CD8-positive, alpha-beta memory T cell (primary cell): ENCODE measurements at regions not wholly inside any gene's neighbourhood (a gene's known extent, or its start where the extent isn't known, plus 50 kb on each side); places are given as distances from the start of the nearest gene placed in this dataset.
"Not testable (repeated sequence)": the region's sequence is repeated elsewhere in the genome, so short reads cannot be mapped to it uniquely, and the experiment has no call there.

Experiments used
- CTCF ChIA-PET: fragments of 350-600 bp; sonication (Branson Sonifier 250); formaldehyde crosslinking; loops from one replicate; lab custom pipeline; 2021; ENCODE audit warnings: antibody characterized with exemption; lab: Charles Lee
- POLR2A ChIA-PET: fragments of 350-600 bp; sonication (Branson Sonifier 250); formaldehyde crosslinking; loops from one replicate; lab custom pipeline; 2021; ENCODE audit warnings: antibody characterized with exemption; lab: Charles Lee
- DNase-seq, 5 donors: peaks; one replicate each; pipeline versions ENCODE4 v3.0.0 to v3.0.0-alpha.2; 2020 to 2022; ENCODE audit warnings: mixed read lengths in 1 of 5
- H3K27ac ChIP-seq: one replicate; pipeline ENCODE4 v1.7.0; 2013; ENCODE audit warnings: low read depth, mild to moderate bottlenecking, low read length, moderate library complexity
- H3K27me3 ChIP-seq: 2 replicates; pipeline ENCODE4 v1.7.0; 2013; ENCODE audit warnings: low read length, mild to moderate bottlenecking; ENCODE audit not compliant: insufficient read depth, poor library complexity, severe bottlenecking
- H3K36me3 ChIP-seq: 2 replicates; pipeline ENCODE4 v1.7.0; 2013; ENCODE audit warnings: mild to moderate bottlenecking, low read length, moderate library complexity; ENCODE audit not compliant: insufficient read depth
- H3K4me1 ChIP-seq: 2 replicates; pipeline ENCODE4 v1.7.0; 2013; ENCODE audit warnings: mild to moderate bottlenecking, low read length, moderate library complexity; ENCODE audit not compliant: insufficient read depth
- H3K4me3 ChIP-seq: 2 replicates; pipeline ENCODE4 v1.7.0; 2013; ENCODE audit warnings: mild to moderate bottlenecking, low read length
- H3K9me3 ChIP-seq: 2 replicates; pipeline ENCODE4 v1.7.0; 2013; ENCODE audit warnings: mild to moderate bottlenecking, low read length
- H3K27ac Mint-ChIP-seq, 8 donors: one replicate each; pipeline ENCODE4 v1.8.0; 2020 to 2021; ENCODE audit warnings: mixed read lengths in 8 of 8, mild to moderate bottlenecking in 6 of 8, inconsistent platforms in 3 of 8, moderate library complexity in 3 of 8
- H3K27me3 Mint-ChIP-seq, 2 donors: one replicate each; pipeline ENCODE4 v1.8.0; 2020 to 2021; ENCODE audit warnings: mixed read lengths in 2 of 2, mild to moderate bottlenecking in 1 of 2, moderate library complexity in 1 of 2
- H3K36me3 Mint-ChIP-seq, 3 donors: one replicate each; pipeline ENCODE4 v1.8.0; 2020 to 2021; ENCODE audit warnings: mixed read lengths in 3 of 3, inconsistent platforms in 1 of 3, mild to moderate bottlenecking in 1 of 3
- H3K4me1 Mint-ChIP-seq, 3 donors: one replicate each; pipeline ENCODE4 v1.8.0; 2020 to 2021; ENCODE audit warnings: mixed read lengths in 3 of 3, inconsistent platforms in 1 of 3, mild to moderate bottlenecking in 1 of 3
- H3K4me3 Mint-ChIP-seq, 7 donors: one replicate each; pipeline ENCODE4 v1.8.0; 2020 to 2021; ENCODE audit warnings: mixed read lengths in 7 of 7, mild to moderate bottlenecking in 6 of 7, moderate library complexity in 4 of 7, inconsistent platforms in 2 of 7
- H3K9me3 Mint-ChIP-seq, 5 donors: one replicate each; pipeline ENCODE4 v1.8.0; 2020 to 2022; ENCODE audit warnings: mixed read lengths in 5 of 5, mild to moderate bottlenecking in 3 of 5, moderate library complexity in 2 of 5, inconsistent platforms in 1 of 5

- ChIA-PET CTCF (no interaction called here), POLR2A (no interaction called here)
- Mint-ChIP-seq H3K27me3 (no peaks in the 10 kb centered on the region), H3K36me3 (no peaks in the 10 kb centered on the region), H3K27ac (no peak overlapping the region), H3K4me3 (no peak overlapping the region), H3K4me1 (no peaks in the 10 kb centered on the region), H3K9me3 (peaks cover 0 to 5% (median 0%) of the 10 kb centered on the region in 5 donors)
- no peaks in the 10 kb centered on the region for H3K9me3 ChIP-seq
- no peaks in the 10 kb centered on the region for H3K4me1 ChIP-seq
- H3K4me3 ChIP-seq, result no peak overlapping the region
- no peaks in the 10 kb centered on the region for H3K36me3 ChIP-seq
- no peak overlapping the region for H3K27ac ChIP-seq
- no peaks in the 10 kb centered on the region for H3K27me3 ChIP-seq
- DNase-seq, result no peak
These were observed 262.8 kb downstream of the KCNE4 start for GRCh38 chr2:223314811-223315210.

- no peak for DNase-seq
- H3K36me3 ChIP-seq, result no peaks in the 10 kb centered on the region
- ChIA-PET POLR2A (no interaction called here), CTCF (no interaction called here)
- no peaks in the 10 kb centered on the region for H3K27me3 Mint-ChIP-seq
- H3K4me1 Mint-ChIP-seq, result no peaks in the 10 kb centered on the region
- H3K4me3 Mint-ChIP-seq, result no peak overlapping the region
- no peaks in the 10 kb centered on the region for H3K4me1 ChIP-seq
- no peaks in the 10 kb centered on the region for H3K27me3 ChIP-seq
- peaks cover 0 to 5% (median under 1%) of the 10 kb centered on the region in 5 donors for H3K9me3 Mint-ChIP-seq
- H3K27ac Mint-ChIP-seq, result no peak overlapping the region
- H3K4me3 ChIP-seq, result no peak overlapping the region
- no peak overlapping the region for H3K27ac ChIP-seq
- H3K36me3 Mint-ChIP-seq, result no peaks in the 10 kb centered on the region
- H3K9me3 ChIP-seq, result no peaks in the 10 kb centered on the region
These were observed 263.8 kb downstream of the KCNE4 start for GRCh38 chr2:223315813-223316212.

GRCh38 chr2:223316342-223316741, 264.4 kb downstream of the KCNE4 start:
- no peaks in the 10 kb centered on the region for H3K36me3 ChIP-seq
- H3K4me1 Mint-ChIP-seq, result no peaks in the 10 kb centered on the region
- no peak overlapping the region for H3K27ac ChIP-seq
- no peak overlapping the region for H3K4me3 ChIP-seq
- H3K27ac Mint-ChIP-seq, result no peak overlapping the region
- no peak overlapping the region for H3K4me3 Mint-ChIP-seq
- CTCF ChIA-PET, result no interaction called here
- peaks cover 0 to 5% (median 3%) of the 10 kb centered on the region in 5 donors for H3K9me3 Mint-ChIP-seq
- no peaks in the 10 kb centered on the region for H3K27me3 Mint-ChIP-seq
- no peaks in the 10 kb centered on the region for H3K27me3 ChIP-seq
- POLR2A ChIA-PET, result no interaction called here
- no peak for DNase-seq
- H3K36me3 Mint-ChIP-seq, result no peaks in the 10 kb centered on the region
- H3K4me1 ChIP-seq, result no peaks in the 10 kb centered on the region
- H3K9me3 ChIP-seq, result no peaks in the 10 kb centered on the region

DNA sequence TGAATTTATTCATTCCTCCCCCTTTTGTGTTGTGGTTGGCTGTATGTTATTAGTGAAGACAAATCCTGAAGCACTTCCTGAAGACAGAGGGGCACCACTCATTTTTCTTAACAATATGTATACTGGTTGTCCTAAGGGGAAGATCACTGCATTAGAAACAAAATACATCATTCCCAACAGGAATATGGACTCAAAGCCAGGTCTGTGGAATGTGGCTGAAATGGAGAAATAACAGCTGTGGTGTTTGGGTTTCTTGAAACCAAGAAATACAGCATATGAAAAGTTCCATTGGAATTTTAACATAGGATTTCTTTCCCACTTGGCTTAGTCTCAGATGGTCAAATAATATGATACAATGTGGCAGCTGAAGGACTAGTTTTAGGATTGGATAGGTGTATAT, 267.6 kb downstream of the KCNE4 start:
- ChIA-PET CTCF (no interaction called here), POLR2A (no interaction called here)
- no peaks in the 10 kb centered on the region for H3K36me3 Mint-ChIP-seq
- Histone ChIP-seq H3K9me3 (no peaks in the 10 kb centered on the region), H3K36me3 (no peaks in the 10 kb centered on the region), H3K27me3 (no peaks in the 10 kb centered on the region), H3K4me1 (no peaks in the 10 kb centered on the region), H3K27ac (no peak overlapping the region), H3K4me3 (no peak overlapping the region)
- no peaks in the 10 kb centered on the region for H3K4me1 Mint-ChIP-seq
- H3K27me3 Mint-ChIP-seq, result no peaks in the 10 kb centered on the region
- no peak overlapping the region for H3K4me3 Mint-ChIP-seq
- DNase-seq, result no peak
- no peak overlapping the region for H3K27ac Mint-ChIP-seq
- peaks cover 0 to 4% (median 3%) of the 10 kb centered on the region in 5 donors for H3K9me3 Mint-ChIP-seq

DNA sequence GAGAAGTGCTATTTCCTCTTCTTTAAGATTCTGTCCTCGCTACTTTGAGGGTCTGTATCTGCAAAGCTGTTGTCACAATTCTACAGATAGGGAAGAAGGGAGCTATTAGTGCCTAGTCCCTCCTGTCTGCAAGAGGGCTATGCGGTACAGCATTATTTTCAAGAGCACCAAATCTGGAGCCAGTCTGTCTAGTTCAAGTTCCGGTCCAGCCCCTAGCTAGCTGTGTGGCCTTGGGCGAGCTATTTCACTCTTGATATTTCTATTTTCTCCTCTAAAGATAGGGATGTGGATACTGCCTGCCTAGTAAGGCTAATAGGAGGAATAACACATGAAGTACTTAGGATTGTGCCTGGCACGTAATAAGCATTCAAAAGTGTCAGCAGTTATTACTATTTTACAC, 272.4 kb downstream of the KCNE4 start:
- no peaks in the 10 kb centered on the region for H3K9me3 ChIP-seq
- H3K4me3 ChIP-seq, result no peak overlapping the region
- no peaks in the 10 kb centered on the region for H3K36me3 ChIP-seq
- Mint-ChIP-seq H3K36me3 (no peaks in the 10 kb centered on the region), H3K9me3 (peaks cover 0 to 5% (median 3%) of the 10 kb centered on the region in 5 donors), H3K27me3 (no peaks in the 10 kb centered on the region), H3K4me1 (no peaks in the 10 kb centered on the region), H3K4me3 (no peak overlapping the region), H3K27ac (no peak overlapping the region)
- no peak for DNase-seq
- POLR2A ChIA-PET, result no interaction called here
- CTCF ChIA-PET, result no interaction called here
- no peaks in the 10 kb centered on the region for H3K4me1 ChIP-seq
- H3K27me3 ChIP-seq, result no peaks in the 10 kb centered on the region
- no peak overlapping the region for H3K27ac ChIP-seq

GRCh38 chr2:223328578-223328977, 273.6 kb downstream of the SCG2 start:
- CTCF ChIA-PET, result no interaction called here
- H3K9me3 Mint-ChIP-seq, result peaks cover 0 to 10% (median 5%) of the 10 kb centered on the region in 5 donors
- POLR2A ChIA-PET, result no interaction called here
- no peak for DNase-seq
- no peaks in the 10 kb centered on the region for H3K36me3 ChIP-seq
- H3K27me3 ChIP-seq, result no peaks in the 10 kb centered on the region
- H3K4me3 ChIP-seq, result no peak overlapping the region
- no peak overlapping the region for H3K27ac Mint-ChIP-seq
- H3K27ac ChIP-seq, result no peak overlapping the region
- H3K9me3 ChIP-seq, result no peaks in the 10 kb centered on the region
- no peaks in the 10 kb centered on the region for H3K4me1 ChIP-seq
- H3K36me3 Mint-ChIP-seq, result no peaks in the 10 kb centered on the region
- H3K4me1 Mint-ChIP-seq, result no peaks in the 10 kb centered on the region
- H3K27me3 Mint-ChIP-seq, result no peaks in the 10 kb centered on the region
- no peak overlapping the region for H3K4me3 Mint-ChIP-seq

DNA sequence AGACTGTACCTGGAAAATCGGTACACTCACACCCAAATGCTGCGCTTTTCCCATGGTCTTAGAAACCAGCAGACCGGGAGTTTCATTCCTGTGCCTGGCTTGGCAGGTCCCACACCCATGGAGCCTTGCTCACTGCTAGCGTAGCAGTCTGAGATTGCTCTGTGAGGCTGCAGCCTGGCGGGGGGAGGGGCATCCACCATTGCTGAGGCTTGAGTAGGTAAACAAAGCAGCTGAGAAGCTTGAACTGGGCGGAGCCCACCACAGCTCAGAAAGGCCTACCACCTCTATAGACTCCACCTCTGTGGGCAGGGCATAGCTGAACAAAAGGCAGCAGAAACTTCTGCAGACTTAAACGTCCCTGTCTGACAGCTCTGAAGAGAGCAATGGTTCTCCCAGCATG, 271.4 kb downstream of the SCG2 start:
- H3K4me3 Mint-ChIP-seq, H3K4me1 Mint-ChIP-seq, CTCF ChIA-PET, H3K9me3 ChIP-seq, H3K36me3 Mint-ChIP-seq, H3K27ac ChIP-seq, DNase-seq, H3K27me3 Mint-ChIP-seq, H3K4me1 ChIP-seq, H3K27me3 ChIP-seq, H3K4me3 ChIP-seq, H3K27ac Mint-ChIP-seq, H3K36me3 ChIP-seq, POLR2A ChIA-PET: not testable (repeated sequence)
- H3K9me3 Mint-ChIP-seq, result peaks cover 3 to 12% (median 5%) of the 10 kb centered on the region in 5 donors

GRCh38 chr2:223338016-223338415, 264.1 kb downstream of the SCG2 start:
- H3K27me3 Mint-ChIP-seq, result no peaks in the 10 kb centered on the region
- DNase-seq, result no peak
- no peaks in the 10 kb centered on the region for H3K9me3 ChIP-seq
- H3K27me3 ChIP-seq, result no peaks in the 10 kb centered on the region
- POLR2A ChIA-PET, result no interaction called here
- H3K27ac Mint-ChIP-seq, result no peak overlapping the region
- CTCF ChIA-PET, result no interaction called here
- no peaks in the 10 kb centered on the region for H3K36me3 ChIP-seq
- H3K4me3 ChIP-seq, result no peak overlapping the region
- no peaks in the 10 kb centered on the region for H3K4me1 Mint-ChIP-seq
- no peak overlapping the region for H3K27ac ChIP-seq
- peaks cover 1 to 7% (median 4%) of the 10 kb centered on the region in 5 donors for H3K9me3 Mint-ChIP-seq
- H3K36me3 Mint-ChIP-seq, result no peaks in the 10 kb centered on the region
- no peaks in the 10 kb centered on the region for H3K4me1 ChIP-seq
- H3K4me3 Mint-ChIP-seq, result no peak overlapping the region

GRCh38 chr2:223357076-223357475, 245.1 kb downstream of the SCG2 start:
- no peak overlapping the region for H3K4me3 Mint-ChIP-seq
- POLR2A ChIA-PET, result no interaction called here

More at GRCh38 chr2:223357076-223357475, 245.1 kb downstream of the SCG2 start:
- no peaks in the 10 kb centered on the region for H3K4me1 ChIP-seq
- no peaks in the 10 kb centered on the region for H3K4me1 Mint-ChIP-seq
- peaks cover 4% of the 10 kb centered on the region for H3K9me3 ChIP-seq
- H3K27me3 Mint-ChIP-seq, result no peaks in the 10 kb centered on the region
- CTCF ChIA-PET, result no interaction called here
- no peak overlapping the region for H3K27ac ChIP-seq
- H3K36me3 Mint-ChIP-seq, result no peaks in the 10 kb centered on the region
- H3K27ac Mint-ChIP-seq, result no peak overlapping the region
- H3K9me3 Mint-ChIP-seq, result peaks cover 2 to 30% (median 4%) of the 10 kb centered on the region in 5 donors
- DNase-seq, result no peak
- no peaks in the 10 kb centered on the region for H3K36me3 ChIP-seq
- H3K27me3 ChIP-seq, result no peaks in the 10 kb centered on the region
- H3K4me3 ChIP-seq, result no peak overlapping the region
